ENCODE measurements at regions not wholly inside any gene's neighbourhood (a gene's known extent, or its start where the extent isn't known, plus 50 kb on each side); places are given as distances from the start of the nearest gene placed in this dataset.

GRCh38 chr6:120686492-120686891 lies 647.8 kb downstream of the TBC1D32 start:
- TF ChIP-seq POLR2AphosphoS5 (IDR thresholded peaks at IDR 0.05; ENCODE audit: low read depth, low read length): no peak
- no peak for TF ChIP-seq POLR2A (IDR thresholded peaks at IDR 0.05; ENCODE audit: low read depth, low read length)
- TF ChIP-seq TAF1 (IDR thresholded peaks at IDR 0.05; ENCODE audit: borderline replicate concordance, low read depth, low read length): no peak
- FAIRE-seq (no peak), DNase-seq (ENCODE audit: insufficient read length) (no peak)

GRCh38 chr6:120682145-120682544 lies 652.1 kb downstream of the TBC1D32 start:
- FAIRE-seq: no peak
- no peak for TF ChIP-seq POLR2A (IDR thresholded peaks at IDR 0.05; ENCODE audit: low read depth, low read length)
- no peak for TF ChIP-seq POLR2AphosphoS5 (IDR thresholded peaks at IDR 0.05; ENCODE audit: low read depth, low read length)
- TF ChIP-seq TAF1 (IDR thresholded peaks at IDR 0.05; ENCODE audit: borderline replicate concordance, low read depth, low read length): no peak
- no peak for DNase-seq (ENCODE audit: insufficient read length)

- no peak for TF ChIP-seq TAF1 (IDR thresholded peaks at IDR 0.05; ENCODE audit: borderline replicate concordance, low read depth, low read length)
- no peak for TF ChIP-seq POLR2AphosphoS5 (IDR thresholded peaks at IDR 0.05; ENCODE audit: low read depth, low read length)
- no peak for TF ChIP-seq POLR2A (IDR thresholded peaks at IDR 0.05; ENCODE audit: low read depth, low read length)
- FAIRE-seq (no peak), DNase-seq (ENCODE audit: insufficient read length) (no peak)
These were observed 653.1 kb downstream of the TBC1D32 start for GRCh38 chr6:120681204-120681603.

DNA sequence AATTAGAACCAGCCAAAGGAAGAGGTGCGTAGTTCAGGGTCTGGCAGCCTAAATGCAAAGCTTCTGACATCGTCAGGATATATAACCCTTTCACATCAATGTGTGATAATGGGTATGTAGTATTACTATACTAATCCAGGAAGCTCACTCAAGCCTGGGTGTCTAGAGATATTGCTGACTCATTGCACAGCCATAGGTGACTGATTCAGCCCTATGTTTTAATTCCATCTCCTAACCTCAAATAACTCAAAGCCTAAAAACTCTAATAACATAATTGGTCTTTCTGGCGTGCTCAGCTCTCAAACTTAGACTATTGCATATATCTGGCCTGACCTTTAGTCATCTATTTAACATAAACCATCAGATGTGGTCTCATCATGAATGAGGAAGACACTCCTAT lies 658.4 kb downstream of the TBC1D32 start:
- no peak for TF ChIP-seq POLR2A (IDR thresholded peaks at IDR 0.05; ENCODE audit: low read depth, low read length)
- no peak for TF ChIP-seq POLR2AphosphoS5 (IDR thresholded peaks at IDR 0.05; ENCODE audit: low read depth, low read length)
- TF ChIP-seq TAF1 (IDR thresholded peaks at IDR 0.05; ENCODE audit: borderline replicate concordance, low read depth, low read length): no peak
- FAIRE-seq: no peak
- no peak for DNase-seq (ENCODE audit: insufficient read length)

- TF ChIP-seq TAF1 (IDR thresholded peaks at IDR 0.05; ENCODE audit: borderline replicate concordance, low read depth, low read length): no peak
- TF ChIP-seq POLR2A (IDR thresholded peaks at IDR 0.05; ENCODE audit: low read depth, low read length): no peak
- TF ChIP-seq POLR2AphosphoS5 (IDR thresholded peaks at IDR 0.05; ENCODE audit: low read depth, low read length): no peak
- FAIRE-seq: no peak
- no peak for DNase-seq (ENCODE audit: insufficient read length)
These were observed 662.8 kb downstream of the TBC1D32 start for GRCh38 chr6:120671519-120671918.

GRCh38 chr6:120652506-120652905 lies 681.8 kb downstream of the TBC1D32 start:
- FAIRE-seq: no peak
- TF ChIP-seq POLR2AphosphoS5 (IDR thresholded peaks at IDR 0.05; ENCODE audit: low read depth, low read length) (no peak), POLR2A (IDR thresholded peaks at IDR 0.05; ENCODE audit: low read depth, low read length) (no peak), TAF1 (IDR thresholded peaks at IDR 0.05; ENCODE audit: borderline replicate concordance, low read depth, low read length) (no peak)

DNA sequence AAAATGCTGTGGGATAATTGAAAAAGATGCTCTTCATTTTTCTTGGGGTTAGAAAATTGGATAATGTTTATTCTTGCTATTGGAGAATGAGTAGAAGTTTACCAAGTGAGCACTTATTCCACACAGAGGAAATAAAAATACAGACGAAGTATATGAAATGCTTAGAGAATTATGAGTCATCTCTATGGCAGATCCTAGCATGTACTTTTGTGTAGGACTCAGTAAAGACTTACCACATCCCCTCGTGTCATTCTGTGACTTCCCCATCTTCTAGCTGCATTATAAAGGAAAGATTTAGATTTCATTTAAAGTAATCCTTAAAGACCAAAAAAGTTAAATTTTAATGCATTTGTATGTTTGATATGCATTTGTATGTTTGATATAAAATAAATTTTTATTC lies 685.6 kb downstream of the TBC1D32 start:
- TF ChIP-seq POLR2AphosphoS5 (IDR thresholded peaks at IDR 0.05; ENCODE audit: low read depth, low read length) (no peak), POLR2A (IDR thresholded peaks at IDR 0.05; ENCODE audit: low read depth, low read length) (no peak), TAF1 (IDR thresholded peaks at IDR 0.05; ENCODE audit: borderline replicate concordance, low read depth, low read length) (no peak)
- FAIRE-seq: no peak
- DNase-seq (ENCODE audit: insufficient read length): no peak

More at GRCh38 chr6:120652506-120652905, 681.8 kb downstream of the TBC1D32 start:
- no peak for DNase-seq (ENCODE audit: insufficient read length)

- TF ChIP-seq TAF1 (IDR thresholded peaks at IDR 0.05; ENCODE audit: borderline replicate concordance, low read depth, low read length) (no peak), POLR2AphosphoS5 (IDR thresholded peaks at IDR 0.05; ENCODE audit: low read depth, low read length) (no peak), POLR2A (IDR thresholded peaks at IDR 0.05; ENCODE audit: low read depth, low read length) (no peak)
- no peak for FAIRE-seq
- no peak for DNase-seq (ENCODE audit: insufficient read length)
These were observed 688.2 kb downstream of the TBC1D32 start for GRCh38 chr6:120646101-120646500.

DNA sequence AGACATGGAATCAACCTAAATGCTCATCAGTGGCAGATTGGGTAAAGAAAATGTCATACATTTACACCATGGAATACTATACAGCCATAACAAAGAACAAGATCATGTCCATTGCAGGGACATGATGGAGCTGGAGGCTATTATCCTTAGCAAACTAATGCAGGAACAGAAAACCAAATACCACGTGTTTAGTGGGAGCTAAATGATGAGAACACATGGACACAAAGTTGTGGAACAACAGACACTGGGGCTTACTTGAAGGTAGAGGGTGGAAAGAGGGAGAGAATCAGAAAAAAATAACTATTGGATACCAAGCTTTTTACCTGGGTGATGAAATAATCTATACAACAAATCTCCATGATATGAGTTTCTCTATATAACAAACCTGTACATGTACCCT lies 701.3 kb downstream of the TBC1D32 start:
- TF ChIP-seq TAF1 (IDR thresholded peaks at IDR 0.05; ENCODE audit: borderline replicate concordance, low read depth, low read length) (no peak), POLR2AphosphoS5 (IDR thresholded peaks at IDR 0.05; ENCODE audit: low read depth, low read length) (no peak), POLR2A (IDR thresholded peaks at IDR 0.05; ENCODE audit: low read depth, low read length) (no peak)
- FAIRE-seq: no peak
- DNase-seq (ENCODE audit: insufficient read length): no peak

DNA sequence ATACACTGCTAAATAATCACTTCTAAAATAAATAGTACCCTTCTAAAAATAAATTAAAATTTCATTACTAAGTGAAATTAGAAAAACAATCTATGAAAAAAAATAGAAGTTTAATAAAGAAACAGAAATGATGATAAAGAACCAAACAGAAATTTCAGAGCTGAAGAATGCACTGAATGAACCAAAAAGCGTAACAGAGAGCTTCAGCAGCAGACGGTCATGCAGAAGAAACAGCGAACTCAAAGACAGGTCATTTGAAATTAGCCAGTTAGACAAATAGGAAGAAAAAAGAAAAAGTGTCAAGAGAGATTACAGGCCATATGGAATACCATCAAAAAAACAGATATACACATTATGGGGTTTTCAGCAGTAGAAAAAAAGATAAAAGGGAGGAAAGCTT lies 706.7 kb downstream of the TBC1D32 start:
- DNase-seq (ENCODE audit: insufficient read length) (no peak), FAIRE-seq (no peak)
- TF ChIP-seq TAF1 (IDR thresholded peaks at IDR 0.05; ENCODE audit: borderline replicate concordance, low read depth, low read length): no peak
- no peak for TF ChIP-seq POLR2AphosphoS5 (IDR thresholded peaks at IDR 0.05; ENCODE audit: low read depth, low read length)
- no peak for TF ChIP-seq POLR2A (IDR thresholded peaks at IDR 0.05; ENCODE audit: low read depth, low read length)

DNA sequence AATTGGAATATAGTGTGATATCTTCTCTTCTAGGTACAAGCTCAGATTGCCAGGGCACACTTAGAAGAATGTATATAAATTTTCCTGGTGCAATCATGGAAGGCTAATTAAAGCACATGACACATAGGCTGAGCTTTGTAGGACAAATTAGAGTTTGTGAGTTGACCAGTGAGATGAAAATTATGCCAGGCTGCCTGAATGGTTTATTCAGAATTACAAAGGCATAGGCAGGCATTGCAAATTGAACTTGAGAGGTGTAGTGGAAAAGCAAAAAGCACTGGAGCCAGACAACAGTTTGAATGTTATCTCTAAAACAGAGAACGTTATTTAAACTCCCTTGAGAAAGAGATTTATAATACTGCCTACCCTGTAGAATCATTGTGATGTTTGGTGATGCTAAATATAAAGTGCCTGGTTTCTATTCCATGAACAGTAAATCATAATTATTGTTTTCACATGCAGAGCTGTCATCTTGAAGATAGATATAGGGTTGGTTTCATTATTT lies 712.1 kb downstream of the TBC1D32 start:
- DNase-seq (ENCODE audit: insufficient read length) (no peak), FAIRE-seq (no peak)
- TF ChIP-seq TAF1 (IDR thresholded peaks at IDR 0.05; ENCODE audit: borderline replicate concordance, low read depth, low read length) (no peak), POLR2AphosphoS5 (IDR thresholded peaks at IDR 0.05; ENCODE audit: low read depth, low read length) (no peak), POLR2A (IDR thresholded peaks at IDR 0.05; ENCODE audit: low read depth, low read length) (no peak)

DNA sequence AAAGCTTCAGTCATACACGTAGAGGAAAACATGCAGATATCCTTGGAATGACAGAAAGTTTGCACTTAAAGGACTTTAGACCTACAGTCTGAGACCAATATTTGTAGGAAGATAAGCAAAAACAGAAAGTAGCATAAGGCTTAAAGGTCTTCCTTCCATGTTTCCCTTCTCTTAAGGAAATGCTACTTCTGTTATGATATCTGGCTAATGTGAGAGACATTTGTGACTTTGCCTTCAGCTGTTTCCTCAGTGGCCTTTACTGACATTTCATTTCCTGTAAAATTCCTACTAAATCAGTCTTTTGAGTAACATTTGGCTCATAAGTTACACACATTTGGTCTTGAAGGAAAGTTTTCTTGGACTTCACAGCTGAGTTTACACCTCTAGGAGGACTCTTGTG lies 713.4 kb downstream of the TBC1D32 start:
- no peak for TF ChIP-seq POLR2A (IDR thresholded peaks at IDR 0.05; ENCODE audit: low read depth, low read length)
- TF ChIP-seq TAF1 (IDR thresholded peaks at IDR 0.05; ENCODE audit: borderline replicate concordance, low read depth, low read length): no peak
- no peak for TF ChIP-seq POLR2AphosphoS5 (IDR thresholded peaks at IDR 0.05; ENCODE audit: low read depth, low read length)
- FAIRE-seq: no peak
- DNase-seq (ENCODE audit: insufficient read length): no peak
